ENCODE measurements at regions not wholly inside any gene's neighbourhood (a gene's known extent, or its start where the extent isn't known, plus 50 kb on each side); places are given as distances from the start of the nearest gene placed in this dataset.

DNA sequence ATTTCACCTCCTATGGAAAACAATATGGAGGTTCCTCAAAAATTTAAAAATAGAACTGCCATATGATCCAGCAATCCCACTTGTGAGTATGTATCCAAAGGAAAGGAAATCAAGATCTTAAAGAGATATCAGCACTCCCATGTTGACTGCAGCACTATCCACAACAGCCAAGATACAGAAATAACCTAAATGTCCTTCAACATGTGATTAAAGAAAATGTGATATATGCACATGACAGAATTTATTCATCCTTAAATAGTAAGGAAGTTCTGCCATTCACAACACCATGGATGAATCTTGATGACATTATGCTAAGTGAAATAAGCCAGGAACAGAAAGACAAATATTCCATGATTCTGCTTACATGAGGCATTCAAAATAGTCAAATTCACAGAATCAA lies 303.6 kb upstream of the LRRN1 start:
- H4K91ac ChIP-seq (replicated peaks; ENCODE audit: insufficient read length, low read length): no peak overlapping the region
- no peaks in the 10 kb centered on the region for H4K20me1 ChIP-seq (replicated peaks in 1 of 2; ENCODE audit: control insufficient read depth in 1 of 2, insufficient read depth in 2 of 2, low read length in 2 of 2)
- FAIRE-seq: no peak
- H3K56ac ChIP-seq (replicated peaks; ENCODE audit: insufficient read length, low read depth, low read length): no peak overlapping the region
- CTCF ChIA-PET (ENCODE audit: partially characterized antibody): interaction anchor here (1.6 kb wide), 1 partner anchor 16 kb away, joined by 3 read pairs; no protein-coding TSS in a partner anchor
- no peak overlapping the region for H3K9ac ChIP-seq (replicated peaks in 1 of 4; ENCODE audit: extremely low read depth in 1 of 4, low read depth in 3 of 4, low read length in 3 of 4)
- no peaks in the 10 kb centered on the region for H3K79me2 ChIP-seq (ENCODE audit: control insufficient read depth in 1 of 2, insufficient read depth in 2 of 2, low read length in 2 of 2)
- no peak overlapping the region for H4K8ac ChIP-seq (ENCODE audit: extremely low read depth, insufficient read depth, low read length)
- H3K14ac ChIP-seq (ENCODE audit: insufficient read length): no peak overlapping the region
- no peak overlapping the region for H3K18ac ChIP-seq (ENCODE audit: extremely low read depth, low read length)
- H2BK120ac ChIP-seq (replicated peaks; ENCODE audit: low read depth, low read length): no peak overlapping the region
- TF ChIP-seq MAFK (IDR thresholded peaks at IDR 0.05; ENCODE audit: low read depth, low read length) (no peak), SIRT6 (IDR thresholded peaks at IDR 0.05; ENCODE audit: low read length) (no peak), NANOG (IDR thresholded peaks at IDR 0.05; ENCODE audit: insufficient read depth, low read depth, low read length, poor library complexity, severe bottlenecking) (no peak), RXRA (IDR thresholded peaks at IDR 0.05; ENCODE audit: insufficient read depth, low read depth, low read length) (no peak), SRF (IDR thresholded peaks at IDR 0.05; ENCODE audit: low read depth, low read length) (no peak), CHD1 (IDR thresholded peaks at IDR 0.05; ENCODE audit: low read depth, low read length) (no peak), SIX5 (IDR thresholded peaks at IDR 0.05; ENCODE audit: low read depth, low read length) (no peak), RBBP5 (IDR thresholded peaks at IDR 0.05; ENCODE audit: borderline replicate concordance, low read depth, low read length) (no peak)
- TF ChIP-seq, protein P1, sequence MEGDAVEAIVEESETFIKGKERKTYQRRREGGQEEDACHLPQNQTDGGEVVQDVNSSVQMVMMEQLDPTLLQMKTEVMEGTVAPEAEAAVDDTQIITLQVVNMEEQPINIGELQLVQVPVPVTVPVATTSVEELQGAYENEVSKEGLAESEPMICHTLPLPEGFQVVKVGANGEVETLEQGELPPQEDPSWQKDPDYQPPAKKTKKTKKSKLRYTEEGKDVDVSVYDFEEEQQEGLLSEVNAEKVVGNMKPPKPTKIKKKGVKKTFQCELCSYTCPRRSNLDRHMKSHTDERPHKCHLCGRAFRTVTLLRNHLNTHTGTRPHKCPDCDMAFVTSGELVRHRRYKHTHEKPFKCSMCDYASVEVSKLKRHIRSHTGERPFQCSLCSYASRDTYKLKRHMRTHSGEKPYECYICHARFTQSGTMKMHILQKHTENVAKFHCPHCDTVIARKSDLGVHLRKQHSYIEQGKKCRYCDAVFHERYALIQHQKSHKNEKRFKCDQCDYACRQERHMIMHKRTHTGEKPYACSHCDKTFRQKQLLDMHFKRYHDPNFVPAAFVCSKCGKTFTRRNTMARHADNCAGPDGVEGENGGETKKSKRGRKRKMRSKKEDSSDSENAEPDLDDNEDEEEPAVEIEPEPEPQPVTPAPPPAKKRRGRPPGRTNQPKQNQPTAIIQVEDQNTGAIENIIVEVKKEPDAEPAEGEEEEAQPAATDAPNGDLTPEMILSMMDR (IDR thresholded peaks at IDR 0.05; ENCODE audit: control extremely low read depth in 1 of 3, insufficient read depth in 1 of 3, low read depth in 1 of 3, low read length in 3 of 3): no peak
- H2AFZ ChIP-seq (ENCODE audit: low read length): no peak overlapping the region
- H2BK5ac ChIP-seq (ENCODE audit: low read depth, low read length): no peak overlapping the region
- POLR2A ChIA-PET (ENCODE audit: partially characterized antibody): no interaction called here
- H2BK15ac ChIP-seq (ENCODE audit: low read length): no peak overlapping the region
- H3K23me2 ChIP-seq (ENCODE audit: low read depth, low read length): no peaks in the 10 kb centered on the region; the same call in 1 of the 2 replicates
- H3K4me2 ChIP-seq (ENCODE audit: insufficient read depth in 1 of 2, low read depth in 2 of 2, low read length in 2 of 2): no peak overlapping the region
- no peak overlapping the region for H2BK12ac ChIP-seq (ENCODE audit: low read depth, low read length)
- no peaks in the 10 kb centered on the region for H3K9me3 ChIP-seq (ENCODE audit: insufficient read depth in 2 of 2, low read depth in 1 of 2, low read length in 1 of 2)
- no peak overlapping the region for H2AK5ac ChIP-seq (ENCODE audit: low read depth, low read length)
- no peak overlapping the region for H3K27ac ChIP-seq (ENCODE audit: low read depth, low read length)
- H3K79me1 ChIP-seq (ENCODE audit: low read depth, low read length): no peaks in the 10 kb centered on the region
- H2BK20ac ChIP-seq (ENCODE audit: low read length): no peak overlapping the region
- no peak overlapping the region for H3K4me3 ChIP-seq (ENCODE audit: extremely low read depth in 1 of 4, insufficient read depth in 2 of 4, low read depth in 3 of 4, low read length in 4 of 4)
- H3K36me3 ChIP-seq (ENCODE audit: control insufficient read depth in 2 of 4, insufficient read depth in 4 of 4, low read length in 3 of 4): no peaks in the 10 kb centered on the region
- no peak overlapping the region for H3K4ac ChIP-seq (replicated peaks; ENCODE audit: insufficient read length, low read depth, low read length)
- no peak for DNase-seq (ENCODE audit: low read depth in 1 of 2, low spot score in 2 of 2)
- no peaks in the 10 kb centered on the region for H3K27me3 ChIP-seq (replicated peaks in 1 of 4; ENCODE audit: control insufficient read depth in 3 of 4, extremely low read depth in 1 of 4, insufficient read depth in 3 of 4, low read length in 3 of 4)
- no peaks in the 10 kb centered on the region for H3K4me1 ChIP-seq (replicated peaks in 1 of 4; ENCODE audit: control insufficient read depth in 3 of 4, insufficient read depth in 4 of 4, low read length in 3 of 4)
- H4K5ac ChIP-seq (ENCODE audit: insufficient read length, low read depth, low read length): no peak overlapping the region
- no peak overlapping the region for H3K23ac ChIP-seq (ENCODE audit: insufficient read length)

Data from H1 (cell line).